ENCODE measurements at regions not wholly inside any gene's neighbourhood (a gene's known extent, or its start where the extent isn't known, plus 50 kb on each side); places are given as distances from the start of the nearest gene placed in this dataset.

GRCh38 chr4:111143510-111143909 is 520.6 kb upstream of the PITX2 start (continued):
- TF ChIP-seq SAP30 (IDR thresholded peaks at IDR 0.05; ENCODE audit: insufficient read depth, insufficient replicate concordance, low read length), result no peak
- TF ChIP-seq SP4 (IDR thresholded peaks at IDR 0.05; ENCODE audit: low read length), result no peak
